ENCODE measurements at regions not wholly inside any gene's neighbourhood (a gene's known extent, or its start where the extent isn't known, plus 50 kb on each side); places are given as distances from the start of the nearest gene placed in this dataset.

GRCh38 chr7:115868369-115868768, 162.2 kb downstream of the TFEC start:
- Histone ChIP-seq H3K4me2 (no peak overlapping the region), H3K4me3 (no peak overlapping the region), H4K20me1 (replicated peaks; ENCODE audit: insufficient read depth) (no peaks in the 10 kb centered on the region), H3K4me1 (ENCODE audit: insufficient read depth) (no peaks in the 10 kb centered on the region), H3K27ac (ENCODE audit: low read depth) (no peak overlapping the region), H3F3A (replicated peaks; ENCODE audit: low read depth) (no peaks in the 10 kb centered on the region), H3K27me3 (ENCODE audit: insufficient read depth) (no peaks in the 10 kb centered on the region), H3K36me3 (ENCODE audit: insufficient read depth) (no peaks in the 10 kb centered on the region), H3K79me2 (replicated peaks; ENCODE audit: insufficient read depth) (no peaks in the 10 kb centered on the region), H2AFZ (no peak overlapping the region), H3K9me2 (ENCODE audit: insufficient read depth) (no peaks in the 10 kb centered on the region)
- peak in 1 of 2 experiments; percentile 22; a peak in 1 of 4 replicates for TF ChIP-seq CTCF (conservative IDR thresholded peaks at IDR 0.05; ENCODE audit: low read depth in 2 of 2)
- TF ChIP-seq REST (IDR thresholded peaks at IDR 0.05; ENCODE audit: unreplicated experiment): no peak
- H3K27ac Mint-ChIP-seq: no peak overlapping the region
- H3K27me3 Mint-ChIP-seq (ENCODE audit: insufficient read depth, low read depth, poor library complexity): no peaks in the 10 kb centered on the region
- H3K9me3 Mint-ChIP-seq: no peaks in the 10 kb centered on the region
- peak; percentile 71 for ATAC-seq
- peak; percentile 38 for DNase-seq (ENCODE audit: low spot score)
- H3K4me1 Mint-ChIP-seq: peaks cover 2% of the 10 kb centered on the region; the same call in 1 of the 3 replicates
- no peaks in the 10 kb centered on the region for H3K36me3 Mint-ChIP-seq (ENCODE audit: low read depth)
- no peak overlapping the region for H3K4me3 Mint-ChIP-seq

GRCh38 chr7:115864082-115864481, 166.5 kb downstream of the TFEC start:
- no peak overlapping the region for H3K27ac Mint-ChIP-seq
- no peaks in the 10 kb centered on the region for H3K27me3 ChIP-seq (ENCODE audit: insufficient read depth)
- no peaks in the 10 kb centered on the region for H3K9me2 ChIP-seq (ENCODE audit: insufficient read depth)
- H2AFZ ChIP-seq: no peak overlapping the region
- no peaks in the 10 kb centered on the region for H4K20me1 ChIP-seq (replicated peaks; ENCODE audit: insufficient read depth)
- H3K79me2 ChIP-seq (replicated peaks; ENCODE audit: insufficient read depth): no peaks in the 10 kb centered on the region
- H3K4me1 ChIP-seq (ENCODE audit: insufficient read depth): no peaks in the 10 kb centered on the region
- no peak overlapping the region for H3K4me3 ChIP-seq
- TF ChIP-seq ZNF462 (CRISPR knock-in tag; IDR thresholded peaks at IDR 0.05) (no peak), NANOG (IDR thresholded peaks at IDR 0.05; ENCODE audit: borderline replicate concordance) (no peak), STAT1 (IDR thresholded peaks at IDR 0.05; ENCODE audit: unreplicated experiment) (no peak)
- H3K36me3 Mint-ChIP-seq (ENCODE audit: low read depth): no peaks in the 10 kb centered on the region
- no peak overlapping the region for H3K4me3 Mint-ChIP-seq
- no peaks in the 10 kb centered on the region for H3K36me3 ChIP-seq (ENCODE audit: insufficient read depth)
- H3K4me2 ChIP-seq: no peak overlapping the region
- no peak overlapping the region for H3K27ac ChIP-seq (ENCODE audit: low read depth)
- H3F3A ChIP-seq (replicated peaks; ENCODE audit: low read depth): no peaks in the 10 kb centered on the region
- H3K4me1 Mint-ChIP-seq: peaks cover 2% of the 10 kb centered on the region; the same call in 1 of the 3 replicates
- ATAC-seq (no peak), DNase-seq (ENCODE audit: low spot score) (no peak)
- H3K9me3 Mint-ChIP-seq: no peaks in the 10 kb centered on the region
- H3K27me3 Mint-ChIP-seq (ENCODE audit: insufficient read depth, low read depth, poor library complexity): peaks cover 1% of the 10 kb centered on the region
